GM21515 (cell line): ENCODE measurements at regions not wholly inside any gene's neighbourhood (a gene's known extent, or its start where the extent isn't known, plus 50 kb on each side); places are given as distances from the start of the nearest gene placed in this dataset.
A peak's percentile ranks its signal among the peaks of the same experiment; 100 is the strongest.

Source experiments
- ATAC-seq: cut with Tn5 transposase; IDR thresholded peaks from one replicate; pipeline ENCODE4 v1.9.1; 2021; ENCODE audit not compliant: unreplicated experiment

- no peak for ATAC-seq
These were observed 69.0 kb upstream of the IL6 start for GRCh38 chr7:22658031-22658430.

GRCh38 chr7:22657479-22657878 is 69.5 kb upstream of the IL6 start:
- ATAC-seq = no peak

- ATAC-seq = no peak
These were observed 71.2 kb upstream of the IL6 start for GRCh38 chr7:22655781-22656180.

GRCh38 chr7:22654831-22655230 is 72.2 kb upstream of the IL6 start:
- ATAC-seq = no peak

- no peak for ATAC-seq
These were observed 73.0 kb upstream of the IL6 start for GRCh38 chr7:22653951-22654350.

GRCh38 chr7:22651534-22652243 is 75.3 kb upstream of the IL6 start:
- ATAC-seq = no peak

- no peak for ATAC-seq
These were observed 76.0 kb upstream of the IL6 start for GRCh38 chr7:22651036-22651435.

- no peak for ATAC-seq
These were observed 77.3 kb upstream of the IL6 start for GRCh38 chr7:22649686-22650085.

GRCh38 chr7:22647451-22648257 is 79.3 kb upstream of the IL6 start:
- ATAC-seq = no peak

- ATAC-seq = no peak
These were observed 81.4 kb upstream of the IL6 start for GRCh38 chr7:22645418-22646181.

GRCh38 chr7:22642454-22642853 is 84.5 kb upstream of the IL6 start:
- no peak for ATAC-seq

GRCh38 chr7:22640269-22640668 is 86.7 kb upstream of the IL6 start:
- ATAC-seq = peak; percentile 98

- no peak for ATAC-seq
These were observed 87.6 kb upstream of the IL6 start for GRCh38 chr7:22639396-22639795.

GRCh38 chr7:22635349-22635748 is 91.7 kb upstream of the IL6 start:
- ATAC-seq = no peak

GRCh38 chr7:22633954-22634474 is 93.0 kb upstream of the IL6 start:
- no peak for ATAC-seq

- no peak for ATAC-seq
These were observed 93.6 kb upstream of the IL6 start for GRCh38 chr7:22633286-22633953.

- no peak for ATAC-seq
These were observed 94.3 kb upstream of the IL6 start for GRCh38 chr7:22632674-22633073.

- no peak for ATAC-seq
These were observed 95.3 kb upstream of the IL6 start for GRCh38 chr7:22631730-22632129.

GRCh38 chr7:22630069-22630468 is 96.9 kb upstream of the IL6 start:
- no peak for ATAC-seq

- ATAC-seq = no peak
These were observed 97.9 kb upstream of the IL6 start for GRCh38 chr7:22629056-22629455.

GRCh38 chr7:22628112-22628511 is 98.9 kb upstream of the IL6 start:
- ATAC-seq = no peak
